Hepatocyte (in vitro differentiated cells): ENCODE measurements at regions not wholly inside any gene's neighbourhood (a gene's known extent, or its start where the extent isn't known, plus 50 kb on each side); places are given as distances from the start of the nearest gene placed in this dataset.
A peak's percentile ranks its signal among the peaks of the same experiment; 100 is the strongest.

ENCODE experiments used
- DNase-seq: peaks from one replicate; pipeline ENCODE4 v3.0.0-alpha.2; 2016; ENCODE audit warnings: low spot score
- H2AFZ ChIP-seq: fragments of 200-600 bp; sonication (generic); 2 replicates; pipeline ENCODE4 v1.6.0; 2016; ENCODE audit warnings: antibody characterized with exemption, mild to moderate bottlenecking
- H3K27ac ChIP-seq: fragments of 200-600 bp; sonication (generic); 2 replicates; pipeline ENCODE4 v1.5.1; 2016; ENCODE audit warnings: mild to moderate bottlenecking
- H3K27me3 ChIP-seq: fragments of 200-600 bp; sonication (generic); 2 replicates; pipeline ENCODE4 v1.6.1; 2016
- H3K36me3 ChIP-seq: fragments of 200-600 bp; sonication (generic); replicated peaks from 2 replicates; pipeline ENCODE4 v1.5.1; 2016; ENCODE audit warnings: low read depth; ENCODE audit not compliant: insufficient read depth
- H3K4me1 ChIP-seq: fragments of 200-600 bp; sonication (generic); 2 replicates; pipeline ENCODE4 v1.5.1; 2016; ENCODE audit warnings: mild to moderate bottlenecking, moderate library complexity; ENCODE audit not compliant: insufficient read depth
- H3K4me2 ChIP-seq: fragments of 200-600 bp; sonication (generic); 2 replicates; pipeline ENCODE4 v1.6.0; 2016
- H3K4me3 ChIP-seq: fragments of 200-600 bp; sonication (generic); 2 replicates; pipeline ENCODE4 v1.5.1; 2016; ENCODE audit warnings: mild to moderate bottlenecking
- H3K79me2 ChIP-seq: fragments of 200-600 bp; sonication (generic); 2 replicates; pipeline ENCODE4 v1.6.0; 2017; ENCODE audit warnings: mild to moderate bottlenecking
- H3K9me2 ChIP-seq: fragments of 200-600 bp; sonication (generic); replicated peaks from 2 replicates; pipeline ENCODE4 v1.6.0; 2017; ENCODE audit warnings: mild to moderate bottlenecking; ENCODE audit not compliant: insufficient read depth
- H3K9me3 ChIP-seq: fragments of 200-600 bp; sonication (generic); 2 replicates; pipeline ENCODE4 v1.5.1; 2016; ENCODE audit warnings: low read depth, mild to moderate bottlenecking
- H4K20me1 ChIP-seq: fragments of 200-600 bp; sonication (generic); 2 replicates; pipeline ENCODE4 v1.6.0; 2016; ENCODE audit warnings: mild to moderate bottlenecking; ENCODE audit not compliant: insufficient read depth, poor library complexity, severe bottlenecking
- EZH2 ChIP-seq: fragments of 200-600 bp; sonication (generic); IDR thresholded peaks from 2 replicates; pipeline ENCODE4 v1.6.1; 2016; ENCODE audit warnings: antibody characterized with exemption, mild to moderate bottlenecking, borderline replicate concordance
- EZH2phosphoT487 ChIP-seq: fragments of 200-600 bp; sonication (generic); IDR thresholded peaks from one replicate; pipeline ENCODE4 v1.6.1; 2018; ENCODE audit warnings: antibody characterized with exemption, mild to moderate bottlenecking, low read depth, moderate library complexity; ENCODE audit not compliant: unreplicated experiment, severe bottlenecking
- WGBS: methylation state at CpG from one replicate; pipeline ENCODE4 v1.1.6; 2016; ENCODE audit warnings: low lambda C conversion rate; ENCODE audit errors: missing lambda C conversion rate; 5-methylcytosine and 5-hydroxymethylcytosine counted together
- TF ChIP-seq, protein P1 (sequence below): fragments of 200-600 bp; sonication (generic); IDR thresholded peaks from 2 replicates; pipeline ENCODE4 v1.5.1; 2016; ENCODE audit warnings: antibody characterized with exemption, mild to moderate bottlenecking; ENCODE audit not compliant: poor library complexity

DNA sequence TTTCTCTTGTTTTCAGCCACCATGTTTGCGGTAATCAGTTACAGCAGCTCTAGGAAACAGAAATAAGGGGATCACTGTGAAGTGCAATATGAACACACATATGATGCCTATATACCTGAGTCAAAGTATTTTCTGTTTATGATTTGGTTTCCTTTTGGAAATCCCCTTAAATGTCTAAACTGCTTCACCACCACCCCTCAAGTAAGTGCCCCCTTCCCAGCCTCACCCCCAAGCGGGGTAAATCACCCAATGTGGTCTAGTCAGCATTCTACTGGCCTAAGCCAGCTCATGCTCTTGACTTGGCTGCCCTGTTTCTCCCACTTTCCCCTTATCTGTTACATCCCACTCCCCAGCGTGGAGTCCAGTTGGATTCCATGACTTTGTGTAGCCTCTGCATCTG, 176.5 kb downstream of the QDPR start:
- H4K20me1 ChIP-seq: no peaks in the 10 kb centered on the region
- H3K27ac ChIP-seq: no peak overlapping the region
- no peaks in the 10 kb centered on the region for H3K36me3 ChIP-seq
- no peaks in the 10 kb centered on the region for H3K27me3 ChIP-seq
- 94% methylated on average over 3 of the region's 3 CpGs for WGBS
- H3K4me1 ChIP-seq: no peaks in the 10 kb centered on the region
- TF ChIP-seq EZH2phosphoT487: no peak
- no peak for TF ChIP-seq EZH2
- TF ChIP-seq, protein P1, sequence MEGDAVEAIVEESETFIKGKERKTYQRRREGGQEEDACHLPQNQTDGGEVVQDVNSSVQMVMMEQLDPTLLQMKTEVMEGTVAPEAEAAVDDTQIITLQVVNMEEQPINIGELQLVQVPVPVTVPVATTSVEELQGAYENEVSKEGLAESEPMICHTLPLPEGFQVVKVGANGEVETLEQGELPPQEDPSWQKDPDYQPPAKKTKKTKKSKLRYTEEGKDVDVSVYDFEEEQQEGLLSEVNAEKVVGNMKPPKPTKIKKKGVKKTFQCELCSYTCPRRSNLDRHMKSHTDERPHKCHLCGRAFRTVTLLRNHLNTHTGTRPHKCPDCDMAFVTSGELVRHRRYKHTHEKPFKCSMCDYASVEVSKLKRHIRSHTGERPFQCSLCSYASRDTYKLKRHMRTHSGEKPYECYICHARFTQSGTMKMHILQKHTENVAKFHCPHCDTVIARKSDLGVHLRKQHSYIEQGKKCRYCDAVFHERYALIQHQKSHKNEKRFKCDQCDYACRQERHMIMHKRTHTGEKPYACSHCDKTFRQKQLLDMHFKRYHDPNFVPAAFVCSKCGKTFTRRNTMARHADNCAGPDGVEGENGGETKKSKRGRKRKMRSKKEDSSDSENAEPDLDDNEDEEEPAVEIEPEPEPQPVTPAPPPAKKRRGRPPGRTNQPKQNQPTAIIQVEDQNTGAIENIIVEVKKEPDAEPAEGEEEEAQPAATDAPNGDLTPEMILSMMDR: no peak
- no peaks in the 10 kb centered on the region for H3K9me2 ChIP-seq
- no peak overlapping the region for H3K4me3 ChIP-seq
- no peaks in the 10 kb centered on the region for H3K9me3 ChIP-seq
- no peaks in the 10 kb centered on the region for H3K79me2 ChIP-seq
- DNase-seq: no peak
- H3K4me2 ChIP-seq: no peak overlapping the region
- H2AFZ ChIP-seq: no peak overlapping the region

DNA sequence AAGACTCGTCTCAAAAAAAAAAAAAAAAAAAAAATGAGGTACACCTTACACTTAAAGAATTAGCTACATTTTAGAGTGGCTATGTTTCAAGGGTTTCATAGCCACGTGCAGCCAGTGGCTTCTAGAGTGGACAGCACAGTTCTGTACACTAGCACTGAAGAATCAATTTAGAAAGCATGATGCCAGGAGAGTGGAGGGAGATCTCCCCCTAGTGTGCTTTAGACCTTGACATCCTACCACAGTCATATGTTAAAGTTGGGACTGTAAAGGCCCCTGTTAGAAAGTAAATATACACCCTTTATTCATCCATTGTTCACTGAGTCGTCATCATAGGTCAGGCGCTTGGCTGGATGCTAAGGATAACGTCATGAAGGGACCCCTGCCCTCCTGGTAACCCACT, 179.4 kb downstream of the QDPR start:
- no peaks in the 10 kb centered on the region for H3K79me2 ChIP-seq
- no peak overlapping the region for H3K27ac ChIP-seq
- no peaks in the 10 kb centered on the region for H3K9me3 ChIP-seq
- H4K20me1 ChIP-seq: no peaks in the 10 kb centered on the region
- no peak for DNase-seq
- H3K36me3 ChIP-seq: no peaks in the 10 kb centered on the region
- peaks cover 5% of the 10 kb centered on the region for H3K4me1 ChIP-seq
- H2AFZ ChIP-seq: no peak overlapping the region
- no peak overlapping the region for H3K4me3 ChIP-seq
- H3K4me2 ChIP-seq: no peak overlapping the region
- H3K27me3 ChIP-seq: no peaks in the 10 kb centered on the region
- no peaks in the 10 kb centered on the region for H3K9me2 ChIP-seq
- no peak for TF ChIP-seq EZH2phosphoT487
- no peak for TF ChIP-seq EZH2
- TF ChIP-seq, protein P1: no peak
- 76% methylated on average over 5 of the region's 5 CpGs for WGBS

DNA sequence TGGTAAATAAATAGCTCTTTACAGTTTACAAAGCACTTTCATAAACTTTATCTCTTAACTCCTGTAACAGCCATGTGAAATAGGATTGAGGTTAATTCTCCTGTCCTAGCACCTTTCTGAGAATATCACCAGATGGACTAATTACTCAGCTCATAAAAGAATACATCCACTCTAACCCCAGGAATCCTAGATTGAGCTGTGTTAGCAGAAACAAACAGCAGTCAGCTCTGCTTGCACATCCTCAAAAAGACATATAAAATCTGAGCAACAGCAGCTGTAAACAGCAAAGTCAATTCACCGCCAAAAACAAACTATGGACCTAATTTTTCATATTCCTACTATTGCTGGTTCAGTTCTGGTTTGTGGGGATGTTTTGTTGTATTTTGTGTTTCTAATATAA, 182.8 kb downstream of the QDPR start:
- Histone ChIP-seq H3K27ac (peak overlapping the region; percentile 38), H3K79me2 (no peaks in the 10 kb centered on the region), H3K36me3 (no peaks in the 10 kb centered on the region), H3K4me2 (no peak overlapping the region), H4K20me1 (no peaks in the 10 kb centered on the region), H3K27me3 (no peaks in the 10 kb centered on the region), H2AFZ (no peak overlapping the region), H3K4me3 (no peak overlapping the region), H3K9me2 (no peaks in the 10 kb centered on the region), H3K4me1 (peaks cover 8% of the 10 kb centered on the region), H3K9me3 (no peaks in the 10 kb centered on the region)
- DNase-seq: no peak
- 57% methylated on average over 1 of the region's 1 CpG for WGBS
- no peak for TF ChIP-seq EZH2
- no peak for TF ChIP-seq EZH2phosphoT487
- TF ChIP-seq, protein P1: no peak
